ENCODE measurements at regions not wholly inside any gene's neighbourhood (a gene's known extent, or its start where the extent isn't known, plus 50 kb on each side); places are given as distances from the start of the nearest gene placed in this dataset.

DNA sequence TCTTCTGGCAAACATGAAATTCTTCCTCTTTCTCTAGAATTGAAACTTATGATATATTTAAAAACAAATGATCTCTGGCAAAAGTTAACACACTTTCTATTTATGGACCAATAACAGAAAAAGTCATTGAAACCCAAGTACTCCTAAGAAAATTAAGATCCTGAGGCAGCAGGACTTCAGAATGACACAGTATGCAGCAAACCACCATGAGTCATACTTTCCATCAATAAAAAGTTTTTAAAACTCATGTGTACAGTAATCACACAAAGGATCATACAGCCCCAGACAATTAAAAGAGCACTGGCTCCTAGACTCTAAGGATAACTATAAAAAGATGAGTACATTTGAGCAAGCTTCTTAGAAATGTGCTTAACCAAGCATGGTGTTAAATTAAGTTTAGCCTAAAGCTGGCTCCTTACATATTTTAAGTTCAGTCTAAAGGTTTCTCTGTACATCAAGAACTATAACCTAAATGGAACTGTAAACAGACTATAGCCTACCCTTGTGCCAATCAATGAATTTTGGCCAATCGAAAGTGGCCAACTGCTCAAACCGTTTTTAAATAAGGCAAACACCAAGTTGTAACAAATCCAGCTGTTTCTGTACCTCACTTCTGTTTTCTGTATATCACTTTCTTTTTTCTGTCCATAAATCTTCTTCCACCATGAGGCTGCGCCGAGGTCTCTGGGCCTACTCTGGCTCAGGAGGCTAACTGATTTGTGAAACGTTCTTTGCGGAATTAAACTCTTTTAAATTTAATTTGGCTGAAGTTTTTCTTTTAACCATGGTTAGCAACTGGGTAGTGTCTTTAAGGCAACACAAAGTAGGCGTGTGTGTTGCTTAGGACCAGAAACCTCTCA is 232.1 kb upstream of the PIK3R1 start:
- TF ChIP-seq EZH2phosphoT487 (IDR thresholded peaks at IDR 0.05; ENCODE audit: low read depth, severe bottlenecking, unreplicated experiment): no peak
- TF ChIP-seq CTCF (IDR thresholded peaks at IDR 0.05; ENCODE audit: poor library complexity): no peak

Data from hepatocyte (in vitro differentiated cells).